ENCODE measurements at regions not wholly inside any gene's neighbourhood (a gene's known extent, or its start where the extent isn't known, plus 50 kb on each side); places are given as distances from the start of the nearest gene placed in this dataset.
"Not testable (repeated sequence)": the region's sequence is repeated elsewhere in the genome, so short reads cannot be mapped to it uniquely, and the experiment has no call there.

GRCh38 chr15:98280284-98280975 is 319.9 kb downstream of the ARRDC4 start:
- no peak for DNase-seq

- DNase-seq, result no peak
Measured at GRCh38 chr15:98281130-98281529, 320.6 kb downstream of the ARRDC4 start.

- DNase-seq, result no peak
Measured at GRCh38 chr15:98282656-98283332, 322.3 kb downstream of the ARRDC4 start.

- no peak for DNase-seq
Measured at GRCh38 chr15:98286200-98286599, 325.7 kb downstream of the ARRDC4 start.

- DNase-seq, result no peak
Measured at GRCh38 chr15:98286831-98287230, 326.3 kb downstream of the ARRDC4 start.

GRCh38 chr15:98288091-98288590 is 327.6 kb downstream of the ARRDC4 start:
- DNase-seq, result no peak

- DNase-seq, result no peak
Measured at GRCh38 chr15:98289747-98290146, 329.2 kb downstream of the ARRDC4 start.

- DNase-seq, result no peak
Measured at GRCh38 chr15:98292442-98293240, 332.1 kb downstream of the ARRDC4 start.

GRCh38 chr15:98294126-98294525 is 333.6 kb downstream of the ARRDC4 start:
- no peak for DNase-seq

GRCh38 chr15:98295101-98295759 is 334.7 kb downstream of the ARRDC4 start:
- DNase-seq, result not testable (repeated sequence)

GRCh38 chr15:98296653-98297052 is 336.1 kb downstream of the ARRDC4 start:
- DNase-seq, result no peak

GRCh38 chr15:98304371-98304770 is 343.9 kb downstream of the ARRDC4 start:
- no peak for DNase-seq

- no peak for DNase-seq
Measured at GRCh38 chr15:98308117-98308516, 340.2 kb upstream of the IGF1R start.

GRCh38 chr15:98311566-98312188 is 336.7 kb upstream of the IGF1R start:
- peak; percentile 43 for DNase-seq

- DNase-seq, result no peak
Measured at GRCh38 chr15:98312913-98313312, 335.4 kb upstream of the IGF1R start.

- DNase-seq, result no peak
Measured at GRCh38 chr15:98315971-98316370, 332.4 kb upstream of the IGF1R start.

- no peak for DNase-seq
Measured at GRCh38 chr15:98321896-98322295, 326.4 kb upstream of the IGF1R start.

- DNase-seq, result no peak
Measured at GRCh38 chr15:98322581-98322980, 325.8 kb upstream of the IGF1R start.

GRCh38 chr15:98324341-98324970 is 323.9 kb upstream of the IGF1R start:
- DNase-seq, result no peak

GRCh38 chr15:98326804-98327203 is 321.5 kb upstream of the IGF1R start:
- DNase-seq, result no peak

- no peak for DNase-seq
Measured at GRCh38 chr15:98330258-98330657, 318.1 kb upstream of the IGF1R start.
